ENCODE measurements at regions not wholly inside any gene's neighbourhood (a gene's known extent, or its start where the extent isn't known, plus 50 kb on each side); places are given as distances from the start of the nearest gene placed in this dataset.

GRCh38 chr7:369476-370258 lies 79.7 kb downstream of the FOXL3 start:
- DNase-seq (peak; percentile 55 to 64), ATAC-seq (peak; percentile 52)
- intact Hi-C loops (cut with DNase I, micrococcal nuclease): no loop called here

- DNase-seq (peak; percentile 21 to 34), ATAC-seq (peak; percentile 25)
- intact Hi-C loops (cut with DNase I, micrococcal nuclease): no loop called here
These were observed 80.3 kb downstream of the FOXL3 start for GRCh38 chr7:370259-370625.

GRCh38 chr7:370775-371118 lies 80.8 kb downstream of the FOXL3 start:
- ATAC-seq: no peak
- intact Hi-C loops (cut with DNase I, micrococcal nuclease): no loop called here
- no peak for DNase-seq

GRCh38 chr7:371119-371778 lies 81.3 kb downstream of the FOXL3 start:
- DNase-seq: peak; percentile 33 to 53
- peak; percentile 63 for ATAC-seq
- intact Hi-C loops (cut with DNase I, micrococcal nuclease): no loop called here

GRCh38 chr7:371779-372545 lies 82.0 kb downstream of the FOXL3 start:
- peak; percentile 6 to 23 for DNase-seq
- intact Hi-C loops (cut with DNase I, micrococcal nuclease): no loop called here
- ATAC-seq: no peak

- no peak for ATAC-seq
- DNase-seq: peak in 1 of 2 donors; percentile 24
- intact Hi-C loops (cut with DNase I, micrococcal nuclease): no loop called here
These were observed 82.6 kb downstream of the FOXL3 start for GRCh38 chr7:372546-372931.

- DNase-seq: peak; percentile 60 to 68
- peak; percentile 63 for ATAC-seq
- intact Hi-C loops (cut with DNase I, micrococcal nuclease): no loop called here
These were observed 83.2 kb downstream of the FOXL3 start for GRCh38 chr7:372932-373791.

GRCh38 chr7:373818-374705 lies 84.1 kb downstream of the FOXL3 start:
- intact Hi-C loops (cut with DNase I, micrococcal nuclease): no loop called here
- ATAC-seq: no peak
- peak in 1 of 2 donors; percentile 15 for DNase-seq

- ATAC-seq (no peak), DNase-seq (peak in 1 of 2 donors; percentile 24)
- intact Hi-C loops (cut with DNase I, micrococcal nuclease): no loop called here
These were observed 84.8 kb downstream of the FOXL3 start for GRCh38 chr7:374706-375311.

GRCh38 chr7:375321-375831 lies 85.4 kb downstream of the FOXL3 start:
- intact Hi-C loops (cut with DNase I, micrococcal nuclease): no loop called here
- DNase-seq (peak in 1 of 2 donors; percentile 23), ATAC-seq (no peak)

GRCh38 chr7:375901-376305 lies 85.9 kb downstream of the FOXL3 start:
- intact Hi-C loops (cut with DNase I, micrococcal nuclease): no loop called here
- DNase-seq (peak in 1 of 2 donors; percentile 10), ATAC-seq (no peak)

GRCh38 chr7:376306-377079 lies 86.5 kb downstream of the FOXL3 start:
- DNase-seq (peak in 1 of 2 donors; percentile 22), ATAC-seq (no peak)
- intact Hi-C loops (cut with DNase I, micrococcal nuclease): no loop called here

GRCh38 chr7:377080-378040 lies 87.4 kb downstream of the FOXL3 start:
- intact Hi-C loops (cut with DNase I, micrococcal nuclease): no loop called here
- no peak for ATAC-seq
- peak in 1 of 2 donors; percentile 24 for DNase-seq

GRCh38 chr7:378041-378420 lies 88.1 kb downstream of the FOXL3 start:
- ATAC-seq (no peak), DNase-seq (no peak)
- intact Hi-C loops (cut with DNase I, micrococcal nuclease): no loop called here

- ATAC-seq: peak; percentile 96
- DNase-seq: peak; percentile 64 to 78
- intact Hi-C loops (cut with DNase I, micrococcal nuclease): no loop called here
These were observed 88.8 kb downstream of the FOXL3 start for GRCh38 chr7:378551-379455.
